ENCODE measurements at regions not wholly inside any gene's neighbourhood (a gene's known extent, or its start where the extent isn't known, plus 50 kb on each side); places are given as distances from the start of the nearest gene placed in this dataset.

DNA sequence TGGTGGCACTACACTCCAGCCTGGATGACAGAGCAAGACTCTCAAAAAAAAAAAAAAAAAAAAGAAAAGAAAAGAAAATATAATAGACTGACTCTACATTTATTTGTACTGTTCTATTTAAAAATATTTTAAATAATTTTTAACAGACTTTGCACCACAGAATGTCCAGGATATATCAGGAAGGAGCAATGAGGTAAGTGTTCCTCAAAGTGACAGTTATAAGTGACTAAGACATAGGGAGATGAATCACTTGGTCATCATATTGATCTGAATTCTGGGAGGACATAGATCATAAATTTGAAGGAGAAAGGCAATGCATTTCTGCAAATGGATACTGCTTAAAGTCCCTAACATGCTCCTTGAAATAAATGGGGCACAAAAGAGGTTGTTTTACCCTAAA, 221.5 kb downstream of the KCNC2 start:
- TF ChIP-seq, protein P1, sequence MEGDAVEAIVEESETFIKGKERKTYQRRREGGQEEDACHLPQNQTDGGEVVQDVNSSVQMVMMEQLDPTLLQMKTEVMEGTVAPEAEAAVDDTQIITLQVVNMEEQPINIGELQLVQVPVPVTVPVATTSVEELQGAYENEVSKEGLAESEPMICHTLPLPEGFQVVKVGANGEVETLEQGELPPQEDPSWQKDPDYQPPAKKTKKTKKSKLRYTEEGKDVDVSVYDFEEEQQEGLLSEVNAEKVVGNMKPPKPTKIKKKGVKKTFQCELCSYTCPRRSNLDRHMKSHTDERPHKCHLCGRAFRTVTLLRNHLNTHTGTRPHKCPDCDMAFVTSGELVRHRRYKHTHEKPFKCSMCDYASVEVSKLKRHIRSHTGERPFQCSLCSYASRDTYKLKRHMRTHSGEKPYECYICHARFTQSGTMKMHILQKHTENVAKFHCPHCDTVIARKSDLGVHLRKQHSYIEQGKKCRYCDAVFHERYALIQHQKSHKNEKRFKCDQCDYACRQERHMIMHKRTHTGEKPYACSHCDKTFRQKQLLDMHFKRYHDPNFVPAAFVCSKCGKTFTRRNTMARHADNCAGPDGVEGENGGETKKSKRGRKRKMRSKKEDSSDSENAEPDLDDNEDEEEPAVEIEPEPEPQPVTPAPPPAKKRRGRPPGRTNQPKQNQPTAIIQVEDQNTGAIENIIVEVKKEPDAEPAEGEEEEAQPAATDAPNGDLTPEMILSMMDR (IDR thresholded peaks at IDR 0.05; ENCODE audit: insufficient read depth, low read length, poor library complexity, severe bottlenecking): no peak
- no peak for TF ChIP-seq EZH2phosphoT487 (conservative IDR thresholded peaks at IDR 0.05; ENCODE audit: low read length)
